ENCODE measurements at regions not wholly inside any gene's neighbourhood (a gene's known extent, or its start where the extent isn't known, plus 50 kb on each side); places are given as distances from the start of the nearest gene placed in this dataset.
"Not testable (repeated sequence)": the region's sequence is repeated elsewhere in the genome, so short reads cannot be mapped to it uniquely, and the experiment has no call there.

DNA sequence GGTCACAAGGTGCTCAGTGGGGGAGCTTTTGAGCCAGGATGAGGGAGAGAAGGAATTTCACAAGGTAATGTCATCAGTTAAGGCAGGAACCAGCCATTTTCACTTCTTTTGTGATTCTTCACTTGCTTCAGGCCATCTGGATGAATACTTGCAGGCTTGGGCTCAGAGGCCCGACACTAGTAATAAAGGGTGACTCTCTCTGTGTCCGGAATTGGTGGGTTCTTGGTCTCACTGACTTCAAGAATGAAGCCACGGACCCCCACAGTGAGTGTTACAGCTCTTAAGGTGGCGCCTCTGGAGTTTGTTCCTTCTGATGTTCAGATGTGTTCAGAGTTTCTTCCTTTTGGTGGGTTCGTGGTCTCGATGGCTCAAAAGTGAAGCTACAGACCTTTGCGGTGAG, 131.8 kb upstream of the RXFP2 start:
- not testable (repeated sequence) for DNase-seq (ENCODE audit: low read depth)

DNA sequence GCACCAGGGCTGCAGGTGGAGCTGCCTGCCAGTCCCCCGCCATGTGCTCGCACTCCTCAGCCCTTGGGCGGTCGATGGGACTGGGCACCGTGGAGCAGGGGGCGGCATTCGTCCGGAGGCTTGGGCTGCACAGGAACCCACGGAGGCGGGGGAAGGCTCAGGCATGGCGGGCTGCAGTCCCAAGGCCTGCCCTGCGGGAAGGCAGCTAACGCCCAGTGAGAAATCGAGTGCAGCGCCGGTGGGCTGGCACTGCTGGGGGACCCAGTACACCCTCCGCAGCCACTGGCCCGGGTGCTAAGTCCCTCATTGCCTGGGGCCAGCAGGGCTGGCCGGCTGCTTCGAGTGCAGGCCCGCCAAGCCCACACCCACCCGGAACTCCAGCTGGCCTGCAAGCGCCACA, 130.5 kb upstream of the RXFP2 start:
- DNase-seq (ENCODE audit: low read depth): not testable (repeated sequence)

DNA sequence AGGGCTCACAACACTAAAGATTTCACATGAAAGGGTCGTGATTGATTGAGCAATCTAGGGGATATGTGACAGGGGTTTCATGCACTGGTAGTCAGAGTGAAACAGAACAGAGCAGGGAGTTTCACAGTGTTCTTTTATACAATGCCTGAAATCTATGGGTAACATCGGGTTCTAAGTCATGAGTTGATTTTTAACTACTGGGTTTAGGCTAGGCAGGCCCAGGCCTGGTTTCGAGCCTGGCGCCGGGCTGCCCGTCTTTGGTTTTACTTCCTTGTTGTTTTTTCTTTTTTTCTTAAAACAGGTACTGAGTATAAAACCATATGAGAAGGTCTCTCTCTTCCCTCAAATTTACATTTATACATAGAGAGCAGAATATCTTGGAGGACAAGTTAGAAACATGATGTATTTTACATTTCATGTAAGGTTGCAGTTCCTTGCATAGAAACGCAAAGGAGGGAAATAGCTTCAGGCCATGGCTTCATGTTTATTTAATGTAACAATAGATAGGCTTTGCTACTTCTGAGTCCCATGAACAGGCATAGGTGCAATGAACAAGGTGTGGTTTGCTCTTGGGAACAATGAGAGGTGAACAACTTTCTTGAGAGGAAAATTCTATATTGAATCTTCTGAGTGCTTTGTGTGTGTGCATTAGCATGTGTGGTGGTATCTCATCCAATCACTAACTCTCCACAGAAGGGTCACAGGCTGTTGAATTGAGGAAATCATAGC, 128.9 kb upstream of the RXFP2 start:
- no peak for DNase-seq (ENCODE audit: low read depth)

DNA sequence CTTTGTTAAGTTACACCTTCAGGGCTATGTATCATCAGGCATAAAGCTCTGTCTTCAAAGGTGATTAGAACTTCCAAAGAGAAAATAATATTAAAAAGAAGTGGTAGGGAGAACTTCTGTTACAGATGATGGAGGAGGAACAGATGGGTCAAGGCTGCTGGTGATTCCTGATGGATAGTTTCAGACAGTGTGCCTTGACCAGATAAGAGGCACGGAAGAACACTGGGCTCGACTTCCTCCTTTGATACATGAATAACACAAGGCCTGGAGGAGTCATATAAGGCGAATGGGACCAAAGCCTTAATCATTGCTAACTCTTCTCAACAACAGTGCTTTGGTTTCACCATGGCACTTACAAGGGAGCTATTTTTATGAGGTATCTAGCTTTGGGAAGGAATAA, 128.1 kb upstream of the RXFP2 start:
- DNase-seq (ENCODE audit: low read depth): no peak

DNA sequence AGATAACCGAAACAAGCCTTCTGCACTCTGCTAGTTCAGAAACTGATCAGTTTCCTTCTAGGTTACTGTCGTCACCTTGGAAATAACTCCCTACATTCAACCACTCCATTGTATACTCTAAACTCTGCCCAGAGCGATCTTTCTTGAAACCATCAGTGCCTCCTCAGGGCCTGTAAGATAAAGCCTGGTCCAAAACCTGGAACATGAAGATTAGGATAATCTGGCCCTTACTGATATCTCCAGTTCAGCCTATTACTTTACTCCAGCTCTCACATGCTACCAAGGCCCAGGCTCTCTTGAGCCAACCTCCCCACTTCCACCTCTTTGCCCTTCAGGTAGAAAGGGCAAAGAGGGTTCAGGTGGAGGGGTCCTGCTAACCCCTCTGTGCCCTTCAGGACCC, 125.3 kb upstream of the RXFP2 start:
- no peak for DNase-seq (ENCODE audit: low read depth)

DNA sequence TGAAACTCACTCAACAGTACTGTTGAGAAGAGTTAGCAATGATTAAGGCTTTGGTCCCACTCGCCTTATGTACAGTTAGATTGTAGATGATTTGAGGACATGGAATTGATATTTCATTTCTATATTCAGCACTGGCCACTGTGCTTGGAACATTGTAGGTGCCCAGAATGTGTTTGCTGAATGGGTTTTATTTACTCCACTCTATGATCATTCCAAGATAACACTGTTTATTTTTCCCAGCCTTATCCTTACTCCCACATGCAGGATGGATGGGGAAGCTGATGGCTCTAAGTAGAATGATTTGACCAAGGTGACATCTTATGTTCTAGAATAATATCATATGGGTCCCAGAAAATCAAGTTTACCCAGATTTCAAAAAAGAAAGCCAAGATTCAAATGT, 124.6 kb upstream of the RXFP2 start:
- DNase-seq (ENCODE audit: low read depth): no peak

DNA sequence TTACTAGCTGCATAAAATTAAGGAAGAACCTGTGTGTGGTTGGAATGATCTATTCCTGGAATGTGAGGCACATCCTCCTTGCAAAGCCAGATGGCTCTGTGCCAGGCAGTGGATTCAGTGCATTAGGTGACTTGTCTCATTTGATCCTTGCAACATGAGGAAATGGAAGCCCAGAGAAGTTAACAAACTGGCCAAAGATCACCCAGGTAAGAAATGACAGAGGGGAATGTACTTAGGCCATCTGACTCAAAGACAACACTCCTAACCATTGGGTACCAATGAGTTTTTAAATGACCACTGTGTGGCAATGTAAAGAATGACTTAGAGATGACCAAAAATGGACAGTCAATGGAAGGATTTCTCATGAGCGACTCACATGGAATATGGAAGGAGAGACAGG, 114.2 kb upstream of the RXFP2 start:
- DNase-seq (ENCODE audit: low read depth): no peak

DNA sequence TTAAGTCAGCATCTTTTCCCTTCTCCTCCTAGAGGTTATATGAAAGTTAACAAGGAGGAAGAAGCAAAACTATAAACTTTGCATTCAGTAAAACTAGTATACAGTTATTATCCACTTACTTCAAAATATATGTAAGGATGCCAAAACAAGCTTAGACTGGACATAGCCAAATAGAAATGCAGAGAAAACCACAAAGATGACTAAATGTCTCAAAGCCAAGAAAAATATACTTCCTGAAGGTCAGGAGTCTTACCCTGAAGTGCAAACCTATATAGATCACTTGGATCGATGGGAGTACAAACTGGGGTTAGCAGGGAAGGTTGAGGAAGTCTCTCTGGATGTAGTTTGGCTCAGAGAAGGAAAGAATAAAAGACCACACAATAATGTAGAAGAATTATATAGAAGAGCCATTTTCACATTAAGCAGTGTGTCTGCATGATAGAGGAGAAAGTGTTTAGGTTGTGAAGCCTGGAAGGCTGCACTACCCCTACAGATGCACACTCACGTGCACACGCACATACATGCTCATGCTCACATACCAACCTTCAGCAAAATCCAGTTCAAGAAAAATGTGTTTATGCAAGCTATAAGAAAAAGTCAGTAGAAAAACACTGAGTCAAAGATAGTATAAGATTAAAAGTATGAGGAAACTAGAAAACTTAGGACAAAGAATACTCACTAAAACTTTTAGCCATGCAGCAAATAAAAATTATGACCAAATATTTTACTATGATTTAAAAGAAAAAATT, 112.1 kb upstream of the RXFP2 start:
- no peak for DNase-seq (ENCODE audit: low read depth)

DNA sequence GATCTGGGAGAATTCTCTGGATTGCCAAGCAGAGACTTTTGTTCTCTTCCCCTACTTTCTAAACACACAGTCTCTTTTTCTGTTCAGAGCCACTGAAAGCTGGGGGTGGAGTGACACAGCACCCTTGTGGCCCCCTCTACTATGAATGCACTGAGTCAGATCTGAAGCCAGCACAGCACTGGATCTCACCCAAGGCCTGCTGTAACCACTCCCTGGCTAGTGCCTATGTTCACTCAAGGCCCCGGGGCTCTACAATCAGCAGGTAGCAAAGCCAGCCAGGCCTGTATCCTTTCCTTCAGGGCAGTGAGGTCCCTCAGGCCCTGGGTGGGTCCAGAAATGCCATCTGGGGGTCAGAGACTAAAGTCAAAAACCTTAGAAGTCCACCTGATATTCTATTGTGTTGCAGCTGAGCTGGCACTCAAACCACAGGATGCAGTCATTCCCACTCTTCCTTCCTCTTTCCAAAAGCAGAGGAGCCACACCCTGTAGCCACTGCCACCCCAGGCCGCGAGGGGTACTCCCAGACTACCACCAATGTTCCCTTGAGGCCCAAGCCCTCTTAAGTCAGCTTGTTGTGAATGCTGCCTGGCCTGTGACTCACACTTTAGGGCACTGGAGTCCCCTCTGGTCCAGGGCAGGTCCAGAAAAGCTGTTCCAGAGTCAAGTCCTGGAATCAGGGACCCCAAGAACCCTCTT, 110.1 kb upstream of the RXFP2 start:
- DNase-seq (ENCODE audit: low read depth): peak; percentile 14

DNA sequence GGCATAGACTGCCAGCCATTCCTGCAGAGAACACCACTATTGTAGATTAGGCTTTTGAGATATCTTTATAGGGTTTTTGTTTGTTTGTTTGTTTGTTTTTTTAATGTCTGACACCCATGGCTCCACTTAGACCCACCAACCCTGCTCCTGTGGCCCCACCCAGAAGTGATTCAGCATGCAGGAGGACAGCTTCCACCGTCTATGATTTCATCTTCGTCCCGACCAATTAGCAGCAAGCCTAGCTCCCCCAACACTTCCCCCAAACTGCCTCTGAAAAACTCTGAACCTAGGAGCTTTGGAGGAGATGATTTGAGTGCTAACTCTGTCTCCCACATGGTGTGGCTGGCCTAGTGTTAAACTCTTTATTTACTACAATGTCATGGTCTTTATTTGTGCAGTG, 108.3 kb upstream of the RXFP2 start:
- peak; percentile 10 for DNase-seq (ENCODE audit: low read depth)

DNA sequence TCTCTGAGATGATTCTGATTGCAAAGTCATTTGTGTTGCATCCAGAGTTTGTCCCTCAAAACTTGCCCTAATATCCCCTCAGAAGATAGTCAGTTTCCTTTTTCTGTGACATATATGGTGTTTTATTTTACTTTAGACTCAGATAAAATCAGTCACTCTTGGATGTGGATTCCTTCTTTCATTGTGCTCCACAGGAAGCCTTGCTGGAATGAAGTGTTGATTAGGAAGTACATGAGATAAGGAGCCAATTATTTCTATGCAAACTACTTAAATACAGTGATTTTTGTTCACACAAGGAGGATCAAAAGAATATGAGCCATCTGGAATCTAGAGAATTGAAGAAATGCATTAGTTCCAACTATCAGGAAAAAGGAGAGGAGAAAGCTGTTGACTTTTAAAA, 107.6 kb upstream of the RXFP2 start:
- DNase-seq (ENCODE audit: low read depth): no peak

DNA sequence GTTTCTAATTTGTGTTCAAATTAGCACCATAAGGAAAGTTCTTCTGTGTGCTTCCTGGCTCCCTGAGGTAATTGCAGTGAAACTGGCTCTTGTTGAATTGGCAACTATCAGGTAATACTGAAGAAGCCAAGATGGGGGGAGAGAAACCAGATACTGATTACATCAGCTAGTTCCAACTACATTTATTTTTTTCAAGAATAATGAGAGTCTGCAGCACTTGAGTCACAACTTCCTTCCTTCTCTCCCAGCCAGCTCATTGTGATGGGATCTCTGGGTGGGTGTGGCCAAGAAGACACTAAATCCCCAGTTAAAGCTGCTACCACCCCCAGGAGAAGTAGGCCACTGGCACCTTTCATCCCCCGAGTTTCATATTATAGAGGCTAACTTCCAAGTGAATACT, 100.7 kb upstream of the RXFP2 start:
- DNase-seq (ENCODE audit: low read depth): peak; percentile 56

DNA sequence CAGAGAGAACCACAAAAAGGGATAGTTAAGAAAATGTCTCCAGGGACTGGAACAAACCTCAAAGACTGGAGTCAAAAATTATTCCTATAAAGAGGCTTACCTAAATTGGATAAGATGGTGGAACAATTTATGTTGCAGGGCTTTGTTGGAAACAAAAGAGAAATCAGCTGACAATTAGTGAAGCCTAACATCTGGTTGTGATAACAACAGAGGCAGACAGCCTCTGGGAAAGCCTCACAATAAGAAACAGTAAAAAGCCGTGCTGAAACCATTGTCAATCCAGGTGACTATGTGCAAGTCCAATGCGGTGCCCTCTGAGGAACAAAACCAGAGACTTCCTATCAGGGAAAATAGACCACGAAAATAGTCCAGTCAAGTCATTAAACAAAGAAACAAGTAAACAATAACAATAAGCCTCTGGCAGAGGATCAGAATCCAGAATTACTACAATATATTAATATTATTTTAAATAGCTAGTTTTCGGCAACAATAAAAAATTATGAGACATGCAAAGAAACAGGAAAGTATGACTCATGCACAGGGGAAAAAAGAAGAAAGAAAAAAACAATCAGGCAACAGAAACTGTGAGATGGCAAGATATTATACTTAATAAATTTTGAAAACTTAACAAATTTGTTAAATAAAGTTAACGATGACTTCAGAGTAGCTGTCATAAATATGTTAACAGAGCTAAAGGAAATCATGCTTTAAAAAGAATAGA, 99.7 kb upstream of the RXFP2 start:
- no peak for DNase-seq (ENCODE audit: low read depth)

DNA sequence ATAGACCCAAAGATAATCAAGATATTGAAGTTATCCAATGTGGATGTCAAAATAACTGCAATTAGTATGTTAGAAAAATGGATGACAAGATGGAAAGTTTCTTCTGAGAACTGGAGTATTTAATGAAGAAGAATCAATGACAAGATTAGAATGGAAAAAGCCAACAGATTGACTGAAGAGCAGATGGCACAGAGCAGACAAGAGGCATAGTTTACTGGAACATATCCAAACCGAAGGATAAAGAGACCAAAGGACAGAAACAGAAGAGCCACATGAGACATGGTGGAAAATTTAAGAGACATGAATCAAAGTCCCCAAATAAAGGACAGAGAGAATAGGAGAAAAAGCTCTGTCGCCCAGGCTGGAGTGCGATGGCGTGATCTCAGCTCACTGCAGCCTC, 89.6 kb upstream of the RXFP2 start:
- no peak for DNase-seq (ENCODE audit: low read depth)

DNA sequence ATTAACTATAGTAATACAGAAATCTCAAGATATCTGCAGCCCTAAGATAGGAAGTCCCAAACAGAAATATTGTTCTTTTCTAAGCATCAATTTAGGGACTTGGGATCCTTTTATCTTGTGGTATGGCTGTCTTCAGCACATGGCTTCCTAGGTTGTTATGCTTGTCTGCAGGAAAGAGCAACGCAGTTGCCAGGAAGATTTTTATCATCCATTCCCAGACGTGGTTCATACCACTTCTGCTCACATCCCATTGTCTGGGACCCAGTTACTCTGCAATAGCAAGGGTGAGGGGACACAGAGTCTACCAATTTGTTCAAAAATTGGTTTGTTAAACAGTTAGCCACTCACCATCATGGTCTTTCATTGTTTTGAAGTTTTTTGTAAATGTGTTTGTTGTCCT, 85.6 kb upstream of the RXFP2 start:
- no peak for DNase-seq (ENCODE audit: low read depth)

DNA sequence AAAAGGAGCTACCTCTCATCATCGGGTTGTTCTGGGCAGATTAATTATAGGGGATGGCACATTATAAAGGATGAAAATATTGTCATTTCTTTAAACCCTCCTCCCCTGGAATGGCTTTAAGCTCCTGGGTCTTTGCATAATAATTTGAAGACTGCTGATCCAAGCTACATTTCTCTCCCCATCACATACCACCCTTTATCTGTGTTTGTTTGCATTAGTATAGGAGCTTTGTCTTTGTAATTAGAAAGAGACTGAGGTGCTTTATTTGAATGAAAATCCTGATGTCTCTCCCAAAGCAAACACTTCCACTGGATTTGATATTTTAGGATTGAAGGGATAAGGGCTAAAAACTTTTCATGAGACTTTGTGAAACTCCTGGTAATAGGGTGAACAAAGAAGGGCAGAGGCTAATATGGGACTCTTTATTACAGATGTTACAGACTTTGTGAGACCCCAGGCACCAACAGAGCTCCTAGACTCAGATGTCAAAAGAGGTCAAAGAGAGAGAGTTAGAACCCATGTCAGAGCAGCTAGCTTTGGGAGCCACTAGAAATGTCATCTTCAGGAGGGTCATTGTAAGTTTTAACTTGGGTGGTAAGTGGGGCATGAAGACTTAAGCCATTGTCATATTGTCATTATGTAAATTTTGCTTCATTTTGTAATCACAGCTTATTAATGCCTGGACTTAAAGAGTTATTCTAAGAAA, 75.3 kb upstream of the RXFP2 start:
- DNase-seq (ENCODE audit: low read depth): no peak

DNA sequence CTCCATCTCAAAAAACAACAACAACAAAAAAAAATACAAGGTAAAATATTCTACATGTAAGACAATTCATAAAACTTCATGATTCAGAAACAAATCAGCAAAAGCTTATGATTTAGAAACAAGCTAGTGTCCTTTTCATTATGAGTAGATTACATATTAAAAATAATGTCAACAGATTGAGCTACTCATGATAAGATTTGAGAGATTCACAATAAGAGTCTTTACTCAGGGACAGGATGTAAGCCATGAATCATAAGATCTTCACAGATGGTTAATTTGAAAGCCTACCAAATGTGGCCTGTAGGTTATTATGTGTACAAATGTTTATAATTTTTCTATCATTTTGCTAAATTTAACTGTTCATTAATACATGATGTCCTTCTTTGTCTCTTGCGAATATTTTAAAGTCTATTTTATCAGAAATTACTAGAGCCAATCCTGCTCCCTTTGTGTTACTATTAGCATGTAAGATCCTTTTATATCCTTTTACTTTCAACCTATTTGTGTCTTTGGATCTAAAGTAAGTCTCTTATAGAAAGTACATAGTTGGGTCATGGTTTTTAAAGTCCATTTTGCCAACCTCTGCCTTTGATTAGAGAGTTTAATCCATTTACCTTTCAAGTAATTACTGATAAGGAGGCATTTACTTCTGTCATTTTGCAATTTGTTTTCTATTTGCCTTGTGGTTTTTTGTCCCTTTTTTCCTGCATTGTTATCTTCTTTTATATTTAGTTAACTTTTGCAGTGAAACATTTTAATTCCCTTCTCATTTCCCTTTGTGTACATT, 68.3 kb upstream of the RXFP2 start:
- DNase-seq (ENCODE audit: low read depth): no peak

DNA sequence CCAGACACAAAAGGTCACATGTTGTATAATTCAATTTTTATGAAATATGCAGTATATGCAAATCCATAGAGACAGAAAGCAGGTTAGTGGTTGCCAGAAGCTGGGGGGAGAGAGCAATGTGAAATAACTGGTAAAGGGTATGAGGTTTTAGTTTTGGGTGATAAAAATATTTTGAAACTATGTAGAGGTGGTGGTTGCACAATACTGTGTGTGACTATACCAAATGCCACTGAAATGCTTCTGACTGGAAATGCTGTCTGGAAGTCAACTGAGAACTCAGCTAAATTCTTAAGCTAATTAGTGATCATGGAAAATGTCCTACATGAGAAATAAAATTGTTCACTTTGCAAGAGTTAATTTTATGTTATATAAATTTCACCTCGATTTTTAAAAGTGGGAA, 65.3 kb upstream of the RXFP2 start:
- DNase-seq (ENCODE audit: low read depth): no peak

DNA sequence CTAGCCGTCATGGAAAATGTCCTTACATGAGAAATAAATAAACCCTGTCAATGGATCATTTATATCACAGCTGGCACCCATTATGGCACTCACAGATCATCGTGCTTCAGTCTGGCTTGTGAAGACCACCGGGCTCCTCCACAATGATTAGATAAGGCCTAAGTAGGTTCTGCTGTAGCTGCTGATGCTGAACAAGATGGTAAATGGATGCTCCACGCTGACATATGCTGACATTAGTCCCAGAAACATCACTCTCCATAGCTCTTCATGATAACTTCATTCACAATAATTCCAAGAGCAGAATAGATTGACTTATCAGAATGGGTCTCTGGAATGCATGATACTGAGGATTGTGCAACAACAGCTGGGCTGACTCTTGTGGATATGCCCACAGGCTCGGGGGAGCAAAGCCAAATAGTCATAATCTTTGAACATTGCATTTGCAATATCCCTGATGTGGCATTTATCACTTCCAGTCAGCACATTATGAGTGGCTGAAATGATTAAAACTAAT, 63.8 kb upstream of the RXFP2 start:
- no peak for DNase-seq (ENCODE audit: low read depth)

DNA sequence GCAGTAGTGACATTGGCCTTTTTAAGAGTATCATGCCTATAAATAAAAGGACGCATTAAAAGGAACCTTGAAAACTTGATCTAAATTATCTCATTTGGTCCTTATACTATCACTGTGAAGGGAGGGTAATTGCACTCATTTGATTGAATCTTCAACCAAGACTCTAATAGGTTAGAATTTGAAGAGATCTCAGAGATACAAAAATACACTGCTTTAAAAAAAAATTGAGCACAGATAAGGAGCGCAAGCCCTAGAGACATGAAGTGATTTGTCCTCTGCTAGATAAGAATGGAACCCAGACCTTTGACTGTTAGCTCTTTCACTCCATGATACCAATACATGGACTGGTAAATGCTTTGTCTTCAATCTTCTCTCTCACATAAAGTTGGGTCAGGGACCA, 58.2 kb upstream of the RXFP2 start:
- DNase-seq (ENCODE audit: low read depth): no peak

DNA sequence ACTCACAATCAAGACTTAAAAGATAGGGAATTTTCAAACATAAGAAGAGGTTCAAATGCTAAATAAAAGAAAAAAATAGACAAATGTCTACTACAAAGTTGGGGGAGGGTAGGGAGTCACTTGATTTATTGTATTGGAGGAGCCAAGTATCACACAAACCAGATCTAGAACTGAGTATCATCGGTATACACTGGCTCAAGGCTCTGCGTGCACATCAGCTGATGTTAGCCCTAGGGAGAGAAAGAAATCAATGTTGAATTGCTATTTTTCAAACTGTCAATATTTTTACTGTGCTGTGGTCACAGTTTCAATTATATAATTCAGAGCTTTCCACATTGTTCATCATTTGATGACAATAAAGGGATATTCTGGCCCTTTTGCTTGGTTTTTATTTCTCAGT, 54.9 kb upstream of the RXFP2 start:
- DNase-seq (ENCODE audit: low read depth): no peak
